ENCODE measurements at regions not wholly inside any gene's neighbourhood (a gene's known extent, or its start where the extent isn't known, plus 50 kb on each side); places are given as distances from the start of the nearest gene placed in this dataset.
"Not testable (repeated sequence)": the region's sequence is repeated elsewhere in the genome, so short reads cannot be mapped to it uniquely, and the experiment has no call there.

GRCh38 chr2:220707261-220707660, 864.8 kb downstream of the EPHA4 start:
- ATAC-seq (ENCODE audit: low read depth) = no peak
- Mint-ChIP-seq H3K27ac (no peak overlapping the region), H3K36me3 (peaks cover 6% of the 10 kb centered on the region), H3K27me3 (peaks cover 4% of the 10 kb centered on the region), H3K9me3 (peaks cover 5% of the 10 kb centered on the region), H3K4me3 (no peak overlapping the region), H3K4me1 (no peaks in the 10 kb centered on the region)
- DNase-seq (ENCODE audit: low spot score in 2 of 2) = no peak

- Mint-ChIP-seq H3K4me3 (no peak overlapping the region), H3K36me3 (peaks cover 6% of the 10 kb centered on the region), H3K27ac (no peak overlapping the region), H3K27me3 (peaks cover 4% of the 10 kb centered on the region), H3K9me3 (peaks cover 5% of the 10 kb centered on the region), H3K4me1 (no peaks in the 10 kb centered on the region)
- DNase-seq (ENCODE audit: low spot score in 2 of 2) (no peak), ATAC-seq (ENCODE audit: low read depth) (no peak)
Measured at GRCh38 chr2:220708366-220708765, 863.7 kb downstream of the EPHA4 start.

GRCh38 chr2:220717283-220717682, 854.8 kb downstream of the EPHA4 start:
- no peak overlapping the region for H3K27ac Mint-ChIP-seq
- no peaks in the 10 kb centered on the region for H3K36me3 Mint-ChIP-seq
- no peak for DNase-seq (ENCODE audit: low spot score in 2 of 2)
- no peaks in the 10 kb centered on the region for H3K4me1 Mint-ChIP-seq
- no peak for ATAC-seq (ENCODE audit: low read depth)
- peaks cover 12% of the 10 kb centered on the region for H3K9me3 Mint-ChIP-seq
- peaks cover 4% of the 10 kb centered on the region for H3K27me3 Mint-ChIP-seq
- H3K4me3 Mint-ChIP-seq = no peak overlapping the region

GRCh38 chr2:220736778-220737177, 835.3 kb downstream of the EPHA4 start:
- no peak overlapping the region for H3K27ac Mint-ChIP-seq
- H3K4me3 Mint-ChIP-seq = no peak overlapping the region
- peaks cover 3% of the 10 kb centered on the region for H3K4me1 Mint-ChIP-seq
- DNase-seq (ENCODE audit: low spot score in 2 of 2) (no peak), ATAC-seq (ENCODE audit: low read depth) (no peak)
- peaks cover 4% of the 10 kb centered on the region for H3K9me3 Mint-ChIP-seq
- no peaks in the 10 kb centered on the region for H3K36me3 Mint-ChIP-seq
- peaks cover 4% of the 10 kb centered on the region for H3K27me3 Mint-ChIP-seq

GRCh38 chr2:220743203-220743602, 828.9 kb downstream of the EPHA4 start:
- DNase-seq (ENCODE audit: low spot score in 2 of 2) (no peak), ATAC-seq (ENCODE audit: low read depth) (no peak)

GRCh38 chr2:220744861-220745260, 827.2 kb downstream of the EPHA4 start:
- no peaks in the 10 kb centered on the region for H3K36me3 Mint-ChIP-seq
- ATAC-seq (ENCODE audit: low read depth) = no peak
- H3K4me3 Mint-ChIP-seq = no peak overlapping the region
- H3K4me1 Mint-ChIP-seq = no peaks in the 10 kb centered on the region
- H3K27me3 Mint-ChIP-seq = peaks cover 2% of the 10 kb centered on the region
- no peak overlapping the region for H3K27ac Mint-ChIP-seq
- no peak for DNase-seq (ENCODE audit: low spot score in 2 of 2)
- peaks cover 2% of the 10 kb centered on the region for H3K9me3 Mint-ChIP-seq

More at GRCh38 chr2:220743203-220743602, 828.9 kb downstream of the EPHA4 start:
- no peak overlapping the region for H3K27ac Mint-ChIP-seq
- no peak overlapping the region for H3K4me3 Mint-ChIP-seq
- peaks cover 4% of the 10 kb centered on the region for H3K27me3 Mint-ChIP-seq
- no peaks in the 10 kb centered on the region for H3K4me1 Mint-ChIP-seq
- peaks cover 4% of the 10 kb centered on the region for H3K9me3 Mint-ChIP-seq
- H3K36me3 Mint-ChIP-seq = no peaks in the 10 kb centered on the region

GRCh38 chr2:220745682-220746081, 826.4 kb downstream of the EPHA4 start:
- ATAC-seq (ENCODE audit: low read depth) (no peak), DNase-seq (ENCODE audit: low spot score in 2 of 2) (no peak)
- H3K4me3 Mint-ChIP-seq = no peak overlapping the region
- no peak overlapping the region for H3K27ac Mint-ChIP-seq
- no peaks in the 10 kb centered on the region for H3K27me3 Mint-ChIP-seq
- no peaks in the 10 kb centered on the region for H3K9me3 Mint-ChIP-seq
- no peaks in the 10 kb centered on the region for H3K36me3 Mint-ChIP-seq
- no peaks in the 10 kb centered on the region for H3K4me1 Mint-ChIP-seq

GRCh38 chr2:220747736-220748135, 824.4 kb downstream of the EPHA4 start:
- H3K27ac Mint-ChIP-seq = no peak overlapping the region
- peaks cover 2% of the 10 kb centered on the region for H3K36me3 Mint-ChIP-seq
- DNase-seq (ENCODE audit: low spot score in 2 of 2) (no peak), ATAC-seq (ENCODE audit: low read depth) (no peak)
- no peaks in the 10 kb centered on the region for H3K27me3 Mint-ChIP-seq
- H3K4me3 Mint-ChIP-seq = no peak overlapping the region
- no peaks in the 10 kb centered on the region for H3K4me1 Mint-ChIP-seq
- peaks cover 6% of the 10 kb centered on the region for H3K9me3 Mint-ChIP-seq

GRCh38 chr2:220748875-220749479, 823.1 kb downstream of the EPHA4 start:
- Mint-ChIP-seq H3K27me3 (no peaks in the 10 kb centered on the region), H3K36me3 (peaks cover 2% of the 10 kb centered on the region), H3K27ac (no peak overlapping the region), H3K9me3 (peaks cover 6% of the 10 kb centered on the region), H3K4me3 (no peak overlapping the region), H3K4me1 (no peaks in the 10 kb centered on the region)
- no peak for ATAC-seq (ENCODE audit: low read depth)
- DNase-seq (ENCODE audit: low spot score in 2 of 2) = no peak

- H3K36me3 Mint-ChIP-seq = peaks cover 2% of the 10 kb centered on the region
- H3K4me3 Mint-ChIP-seq = no peak overlapping the region
- H3K27me3 Mint-ChIP-seq = no peaks in the 10 kb centered on the region
- H3K9me3 Mint-ChIP-seq = peaks cover 6% of the 10 kb centered on the region
- H3K27ac Mint-ChIP-seq = no peak overlapping the region
- ATAC-seq (ENCODE audit: low read depth) (no peak), DNase-seq (ENCODE audit: low spot score in 2 of 2) (no peak)
- no peaks in the 10 kb centered on the region for H3K4me1 Mint-ChIP-seq
Measured at GRCh38 chr2:220753486-220753885, 818.6 kb downstream of the EPHA4 start.

- peaks cover 1% of the 10 kb centered on the region for H3K9me3 Mint-ChIP-seq
- no peak overlapping the region for H3K27ac Mint-ChIP-seq
- H3K4me3 Mint-ChIP-seq = no peak overlapping the region
- no peaks in the 10 kb centered on the region for H3K36me3 Mint-ChIP-seq
- H3K27me3 Mint-ChIP-seq = no peaks in the 10 kb centered on the region
- ATAC-seq (ENCODE audit: low read depth) = no peak
- DNase-seq (ENCODE audit: low spot score in 2 of 2) = no peak
- no peaks in the 10 kb centered on the region for H3K4me1 Mint-ChIP-seq
Measured at GRCh38 chr2:220756653-220757052, 815.5 kb downstream of the EPHA4 start.

- not testable (repeated sequence) for ATAC-seq (ENCODE audit: low read depth); DNase-seq (ENCODE audit: low spot score in 2 of 2); H3K9me3 Mint-ChIP-seq; H3K36me3 Mint-ChIP-seq; H3K27ac Mint-ChIP-seq; H3K4me3 Mint-ChIP-seq; H3K27me3 Mint-ChIP-seq; H3K4me1 Mint-ChIP-seq
Measured at GRCh38 chr2:220758376-220758775, 813.7 kb downstream of the EPHA4 start.

- Mint-ChIP-seq H3K9me3 (peaks cover 1% of the 10 kb centered on the region), H3K4me1 (no peaks in the 10 kb centered on the region), H3K27me3 (no peaks in the 10 kb centered on the region), H3K27ac (no peak overlapping the region), H3K4me3 (no peak overlapping the region), H3K36me3 (no peaks in the 10 kb centered on the region)
- DNase-seq (ENCODE audit: low spot score in 2 of 2) (no peak), ATAC-seq (ENCODE audit: low read depth) (no peak)
Measured at GRCh38 chr2:220764171-220764570, 807.9 kb downstream of the EPHA4 start.

- Mint-ChIP-seq H3K4me3 (no peak overlapping the region), H3K27me3 (no peaks in the 10 kb centered on the region), H3K27ac (no peak overlapping the region), H3K9me3 (no peaks in the 10 kb centered on the region), H3K36me3 (no peaks in the 10 kb centered on the region), H3K4me1 (no peaks in the 10 kb centered on the region)
- ATAC-seq (ENCODE audit: low read depth) (no peak), DNase-seq (ENCODE audit: low spot score in 2 of 2) (no peak)
Measured at GRCh38 chr2:220767591-220768255, 804.4 kb downstream of the EPHA4 start.

Measured in memory B cell (primary cell).